ENCODE measurements at regions not wholly inside any gene's neighbourhood (a gene's known extent, or its start where the extent isn't known, plus 50 kb on each side); places are given as distances from the start of the nearest gene placed in this dataset.
"Not testable (repeated sequence)": the region's sequence is repeated elsewhere in the genome, so short reads cannot be mapped to it uniquely, and the experiment has no call there.

GRCh38 chrX:879756-880698 is 249.4 kb downstream of the SHOX start:
- not testable (repeated sequence) for DNase-seq

- no peak for DNase-seq
Measured at GRCh38 chrX:874061-874460, 243.5 kb downstream of the SHOX start.

- DNase-seq: no peak
Measured at GRCh38 chrX:873016-873415, 242.4 kb downstream of the SHOX start.

GRCh38 chrX:872090-872489 is 241.5 kb downstream of the SHOX start:
- no peak for DNase-seq

- no peak for DNase-seq
Measured at GRCh38 chrX:871626-872025, 241.0 kb downstream of the SHOX start.

GRCh38 chrX:867966-868647 is 237.5 kb downstream of the SHOX start:
- DNase-seq: no peak

GRCh38 chrX:867502-867901 is 236.9 kb downstream of the SHOX start:
- no peak for DNase-seq

GRCh38 chrX:866441-866990 is 235.9 kb downstream of the SHOX start:
- no peak for DNase-seq

- no peak for DNase-seq
Measured at GRCh38 chrX:865422-865821, 234.8 kb downstream of the SHOX start.

- no peak for DNase-seq
Measured at GRCh38 chrX:861921-862320, 231.3 kb downstream of the SHOX start.

- no peak for DNase-seq
Measured at GRCh38 chrX:861340-861890, 230.8 kb downstream of the SHOX start.

GRCh38 chrX:859329-859728 is 228.7 kb downstream of the SHOX start:
- no peak for DNase-seq

- DNase-seq: no peak
Measured at GRCh38 chrX:858542-859078, 228.0 kb downstream of the SHOX start.

- DNase-seq: no peak
Measured at GRCh38 chrX:857376-857775, 226.8 kb downstream of the SHOX start.

- DNase-seq: no peak
Measured at GRCh38 chrX:856566-857290, 226.1 kb downstream of the SHOX start.

- DNase-seq: no peak
Measured at GRCh38 chrX:853304-853703, 222.7 kb downstream of the SHOX start.

- DNase-seq: no peak
Measured at GRCh38 chrX:850471-850916, 219.9 kb downstream of the SHOX start.

- no peak for DNase-seq
Measured at GRCh38 chrX:848386-848785, 217.8 kb downstream of the SHOX start.

- no peak for DNase-seq
Measured at GRCh38 chrX:843306-843705, 212.7 kb downstream of the SHOX start.

- no peak for DNase-seq
Measured at GRCh38 chrX:840556-840955, 210.0 kb downstream of the SHOX start.

- not testable (repeated sequence) for DNase-seq
Measured at GRCh38 chrX:838666-839065, 208.1 kb downstream of the SHOX start.

GRCh38 chrX:835857-836256 is 205.3 kb downstream of the SHOX start:
- not testable (repeated sequence) for DNase-seq

- no peak for DNase-seq
Measured at GRCh38 chrX:830532-830931, 199.9 kb downstream of the SHOX start.

Measured in CD4-positive, alpha-beta T cell treated with Interleukin-4 for 4 hours (primary cell).